Nephron progenitor cell (in vitro differentiated cells): ENCODE measurements at regions not wholly inside any gene's neighbourhood (a gene's known extent, or its start where the extent isn't known, plus 50 kb on each side); places are given as distances from the start of the nearest gene placed in this dataset.

Experiments
- DNase-seq: peaks from one replicate; pipeline ENCODE4 v3.0.0; 2021
- H3K27ac Mint-ChIP-seq: 2 replicates; pipeline ENCODE4 v1.8.0; 2021; ENCODE audit warnings: mild to moderate bottlenecking, moderate library complexity, mixed read lengths
- H3K27me3 Mint-ChIP-seq: 2 replicates; pipeline ENCODE4 v1.8.0; 2021; ENCODE audit warnings: mild to moderate bottlenecking, low read depth, mixed read lengths; ENCODE audit not compliant: poor library complexity
- H3K36me3 Mint-ChIP-seq: 2 replicates; pipeline ENCODE4 v1.8.0; 2021; ENCODE audit warnings: low read depth, mixed read lengths
- H3K4me1 Mint-ChIP-seq: 2 replicates; pipeline ENCODE4 v1.8.0; 2021; ENCODE audit warnings: mixed read lengths
- H3K4me3 Mint-ChIP-seq: 2 replicates; pipeline ENCODE4 v1.8.0; 2021; ENCODE audit warnings: mild to moderate bottlenecking, moderate library complexity, mixed read lengths
- H3K9me3 Mint-ChIP-seq: 2 replicates; pipeline ENCODE4 v1.8.0; 2021; ENCODE audit warnings: mild to moderate bottlenecking, moderate library complexity, mixed read lengths
- TF ChIP-seq, protein P1 (sequence below): fragments of 200-600 bp; sonication (generic); IDR thresholded peaks from 2 replicates; pipeline ENCODE4 v1.5.0; 2021; ENCODE audit warnings: antibody characterized with exemption

- Mint-ChIP-seq H3K36me3 (no peaks in the 10 kb centered on the region), H3K27me3 (peaks cover 6% of the 10 kb centered on the region), H3K9me3 (no peaks in the 10 kb centered on the region), H3K4me1 (peaks cover under 1% of the 10 kb centered on the region), H3K4me3 (no peak overlapping the region), H3K27ac (no peak overlapping the region)
- TF ChIP-seq, protein P1, sequence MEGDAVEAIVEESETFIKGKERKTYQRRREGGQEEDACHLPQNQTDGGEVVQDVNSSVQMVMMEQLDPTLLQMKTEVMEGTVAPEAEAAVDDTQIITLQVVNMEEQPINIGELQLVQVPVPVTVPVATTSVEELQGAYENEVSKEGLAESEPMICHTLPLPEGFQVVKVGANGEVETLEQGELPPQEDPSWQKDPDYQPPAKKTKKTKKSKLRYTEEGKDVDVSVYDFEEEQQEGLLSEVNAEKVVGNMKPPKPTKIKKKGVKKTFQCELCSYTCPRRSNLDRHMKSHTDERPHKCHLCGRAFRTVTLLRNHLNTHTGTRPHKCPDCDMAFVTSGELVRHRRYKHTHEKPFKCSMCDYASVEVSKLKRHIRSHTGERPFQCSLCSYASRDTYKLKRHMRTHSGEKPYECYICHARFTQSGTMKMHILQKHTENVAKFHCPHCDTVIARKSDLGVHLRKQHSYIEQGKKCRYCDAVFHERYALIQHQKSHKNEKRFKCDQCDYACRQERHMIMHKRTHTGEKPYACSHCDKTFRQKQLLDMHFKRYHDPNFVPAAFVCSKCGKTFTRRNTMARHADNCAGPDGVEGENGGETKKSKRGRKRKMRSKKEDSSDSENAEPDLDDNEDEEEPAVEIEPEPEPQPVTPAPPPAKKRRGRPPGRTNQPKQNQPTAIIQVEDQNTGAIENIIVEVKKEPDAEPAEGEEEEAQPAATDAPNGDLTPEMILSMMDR: no peak
- DNase-seq: no peak
These were observed 541.0 kb upstream of the KLHL29 start for GRCh38 chr2:22843919-22844537.

- H3K4me1 Mint-ChIP-seq: peaks cover 5% of the 10 kb centered on the region
- no peak overlapping the region for H3K27ac Mint-ChIP-seq
- no peak for DNase-seq
- TF ChIP-seq, protein P1: no peak
- H3K9me3 Mint-ChIP-seq: peaks cover 7% of the 10 kb centered on the region
- H3K4me3 Mint-ChIP-seq: no peak overlapping the region
- H3K27me3 Mint-ChIP-seq: peaks cover 7% of the 10 kb centered on the region
- no peaks in the 10 kb centered on the region for H3K36me3 Mint-ChIP-seq
These were observed 534.7 kb upstream of the KLHL29 start for GRCh38 chr2:22850310-22850709.

DNA sequence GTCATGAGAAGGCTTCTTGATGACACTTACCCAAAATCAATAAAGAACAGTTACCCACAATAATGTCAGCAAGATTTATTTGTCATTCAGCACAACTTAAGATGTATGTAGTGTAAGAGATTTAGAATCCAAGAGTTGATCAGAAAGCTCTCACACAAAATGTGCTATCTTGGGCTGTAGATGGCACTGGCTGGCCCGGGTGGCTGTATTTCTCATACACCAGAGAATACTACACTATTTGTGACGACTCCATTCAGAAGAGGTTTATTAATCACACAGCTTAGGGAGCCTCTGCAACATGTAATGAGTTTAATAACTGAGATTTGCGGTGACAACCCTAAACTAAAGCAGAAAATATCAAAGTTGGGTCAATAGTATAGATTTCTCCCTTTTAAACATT lies 530.4 kb upstream of the KLHL29 start:
- peaks cover 7% of the 10 kb centered on the region for H3K9me3 Mint-ChIP-seq
- H3K27me3 Mint-ChIP-seq: peaks cover 4% of the 10 kb centered on the region
- no peak overlapping the region for H3K4me3 Mint-ChIP-seq
- H3K36me3 Mint-ChIP-seq: no peaks in the 10 kb centered on the region
- H3K27ac Mint-ChIP-seq: no peak overlapping the region
- TF ChIP-seq, protein P1: no peak
- no peak for DNase-seq
- H3K4me1 Mint-ChIP-seq: no peaks in the 10 kb centered on the region

DNA sequence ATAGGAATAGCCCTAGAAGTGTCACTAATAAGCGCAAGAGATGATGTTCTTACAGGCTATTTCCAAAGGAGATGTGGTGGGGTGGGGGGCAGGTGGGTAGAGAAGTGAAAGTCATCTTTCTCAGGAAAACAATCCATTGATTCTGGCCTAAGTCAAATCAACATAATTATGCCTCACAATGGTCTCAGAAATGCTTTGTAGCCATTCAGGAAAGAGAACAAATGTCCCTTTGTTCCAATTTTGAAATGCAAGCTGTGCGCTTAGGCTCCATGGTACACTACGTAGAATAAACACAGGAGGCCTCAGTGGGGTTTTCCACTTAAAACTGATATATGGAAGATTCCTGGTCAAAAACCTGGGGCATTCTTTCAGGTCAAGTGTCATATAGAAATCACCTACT lies 529.9 kb upstream of the KLHL29 start:
- H3K4me1 Mint-ChIP-seq: no peaks in the 10 kb centered on the region
- DNase-seq: no peak
- H3K27ac Mint-ChIP-seq: no peak overlapping the region
- H3K4me3 Mint-ChIP-seq: no peak overlapping the region
- H3K9me3 Mint-ChIP-seq: peaks cover 7% of the 10 kb centered on the region
- H3K27me3 Mint-ChIP-seq: peaks cover 4% of the 10 kb centered on the region
- H3K36me3 Mint-ChIP-seq: no peaks in the 10 kb centered on the region
- TF ChIP-seq, protein P1: no peak

- DNase-seq: no peak
- Mint-ChIP-seq H3K4me3 (no peak overlapping the region), H3K4me1 (no peaks in the 10 kb centered on the region), H3K36me3 (no peaks in the 10 kb centered on the region), H3K9me3 (peaks cover 10% of the 10 kb centered on the region), H3K27me3 (peaks cover 4% of the 10 kb centered on the region), H3K27ac (no peak overlapping the region)
- TF ChIP-seq, protein P1: no peak
These were observed 529.2 kb upstream of the KLHL29 start for GRCh38 chr2:22855761-22856184.

GRCh38 chr2:22867973-22868372 lies 517.0 kb upstream of the KLHL29 start:
- no peak for DNase-seq
- Mint-ChIP-seq H3K27me3 (no peaks in the 10 kb centered on the region), H3K9me3 (no peaks in the 10 kb centered on the region), H3K36me3 (no peaks in the 10 kb centered on the region), H3K4me1 (no peaks in the 10 kb centered on the region), H3K27ac (no peak overlapping the region), H3K4me3 (no peak overlapping the region)
- TF ChIP-seq, protein P1: no peak
